Vagina (tissue), 2 donors: ENCODE measurements at regions not wholly inside any gene's neighbourhood (a gene's known extent, or its start where the extent isn't known, plus 50 kb on each side); places are given as distances from the start of the nearest gene placed in this dataset.

Source experiments
- DNase-seq, 2 donors: peaks; one replicate each; pipeline ENCODE4 v3.0.0-alpha.2; 2017; ENCODE audit errors: extremely low spot score in 2 of 2
- H3K27ac ChIP-seq: fragments of 200-600 bp; sonication (generic); one replicate; pipeline ENCODE4 v1.5.1; 2019
- H3K27me3 ChIP-seq: fragments of 200-600 bp; sonication (generic); one replicate; pipeline ENCODE4 v1.5.1; 2019
- H3K36me3 ChIP-seq, 2 donors: fragments of 200-600 bp; sonication (generic); one replicate each; pipeline ENCODE4 v1.5.1; 2017 to 2019
- H3K4me1 ChIP-seq: fragments of 200-600 bp; sonication (generic); one replicate; pipeline ENCODE4 v1.5.1; 2019
- H3K4me3 ChIP-seq, 2 donors: fragments of 200-600 bp; sonication (generic); 1 replicate in 1 of 2; 2 replicates in 1 of 2; pipeline ENCODE4 v1.5.1; 2016 to 2019
- H3K9me3 ChIP-seq: fragments of 200-600 bp; sonication (generic); one replicate; pipeline ENCODE4 v1.5.1; 2019
- POLR2A ChIP-seq, 2 donors: fragments of 450-650 bp; IDR thresholded peaks; one replicate each; pipeline ENCODE4 v1.6.1; 2017; ENCODE audit warnings: antibody characterized with exemption in 2 of 2, mild to moderate bottlenecking in 2 of 2, moderate library complexity in 2 of 2
- POLR2AphosphoS5 ChIP-seq, 2 donors: sonication (generic); formaldehyde crosslinking; IDR thresholded peaks; one replicate each; pipeline ENCODE4 v1.9.0; 2017; ENCODE audit warnings: antibody characterized with exemption in 2 of 2, mild to moderate bottlenecking in 2 of 2, low read depth in 1 of 2; ENCODE audit not compliant: insufficient read depth in 1 of 2
- intact Hi-C: fragments of 100-400 bp; cut with DNase I; formaldehyde crosslinking; loops from one replicate; pipeline ENCODE4 v1.15.1; 2023
- TF ChIP-seq, protein P1 (sequence below), 3 experiments: fragments of 450-650 bp in 2 of 3; fragments of 200-600 bp in 1 of 3; sonication (generic) in 1 of 3; IDR thresholded peaks; one replicate each; pipeline ENCODE4 v1.5.1; 2017 to 2019; ENCODE audit warnings: antibody characterized with exemption in 3 of 3, mild to moderate bottlenecking in 2 of 3, moderate library complexity in 2 of 3

DNA sequence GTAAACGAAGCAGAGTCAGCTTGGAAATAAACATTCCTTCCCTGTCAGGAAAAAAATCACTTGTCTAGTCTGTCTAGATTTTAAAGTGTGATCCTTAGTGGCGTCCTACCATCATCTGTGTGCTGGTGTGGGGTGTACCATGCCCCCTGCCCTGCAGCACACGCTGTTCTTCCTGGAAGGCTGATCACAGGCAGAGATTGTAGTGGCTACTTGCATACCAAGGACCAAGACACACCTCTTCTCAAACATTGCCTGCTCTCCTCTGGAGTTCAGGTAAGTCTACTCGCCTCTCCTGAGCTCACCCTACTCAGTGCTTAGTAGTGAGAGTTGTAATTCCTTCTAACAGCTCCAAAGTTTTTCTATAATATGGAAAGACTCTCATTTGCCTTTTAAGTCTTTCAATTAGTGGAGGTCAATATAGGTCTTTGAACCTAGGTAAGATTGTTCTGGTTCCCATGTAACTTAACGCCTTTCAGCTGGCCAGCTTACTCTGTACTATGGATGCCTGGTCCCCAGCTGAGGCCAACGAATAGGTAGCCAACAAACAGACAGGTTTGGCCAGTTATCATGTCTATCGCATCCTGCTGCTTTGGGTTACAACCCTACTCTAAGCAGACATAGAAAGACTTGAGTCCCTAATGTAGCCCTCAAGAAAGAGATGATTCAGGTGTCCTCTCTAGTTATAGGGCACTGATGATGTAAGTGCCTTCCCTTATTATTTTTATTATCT is 55.4 kb downstream of the XCL1 start:
- Histone ChIP-seq H3K4me1 (no peaks in the 10 kb centered on the region), H3K9me3 (no peaks in the 10 kb centered on the region), H3K27ac (no peak overlapping the region), H3K36me3 (no peaks in the 10 kb centered on the region), H3K4me3 (no peak overlapping the region), H3K27me3 (no peaks in the 10 kb centered on the region)
- intact Hi-C loops = no loop called here
- DNase-seq = no peak
- TF ChIP-seq POLR2A (IDR thresholded peaks at IDR 0.05) (no peak), POLR2AphosphoS5 (IDR thresholded peaks at IDR 0.05; ENCODE audit: insufficient read depth in 1 of 2, low read depth in 1 of 2) (no peak)
- TF ChIP-seq, protein P1, sequence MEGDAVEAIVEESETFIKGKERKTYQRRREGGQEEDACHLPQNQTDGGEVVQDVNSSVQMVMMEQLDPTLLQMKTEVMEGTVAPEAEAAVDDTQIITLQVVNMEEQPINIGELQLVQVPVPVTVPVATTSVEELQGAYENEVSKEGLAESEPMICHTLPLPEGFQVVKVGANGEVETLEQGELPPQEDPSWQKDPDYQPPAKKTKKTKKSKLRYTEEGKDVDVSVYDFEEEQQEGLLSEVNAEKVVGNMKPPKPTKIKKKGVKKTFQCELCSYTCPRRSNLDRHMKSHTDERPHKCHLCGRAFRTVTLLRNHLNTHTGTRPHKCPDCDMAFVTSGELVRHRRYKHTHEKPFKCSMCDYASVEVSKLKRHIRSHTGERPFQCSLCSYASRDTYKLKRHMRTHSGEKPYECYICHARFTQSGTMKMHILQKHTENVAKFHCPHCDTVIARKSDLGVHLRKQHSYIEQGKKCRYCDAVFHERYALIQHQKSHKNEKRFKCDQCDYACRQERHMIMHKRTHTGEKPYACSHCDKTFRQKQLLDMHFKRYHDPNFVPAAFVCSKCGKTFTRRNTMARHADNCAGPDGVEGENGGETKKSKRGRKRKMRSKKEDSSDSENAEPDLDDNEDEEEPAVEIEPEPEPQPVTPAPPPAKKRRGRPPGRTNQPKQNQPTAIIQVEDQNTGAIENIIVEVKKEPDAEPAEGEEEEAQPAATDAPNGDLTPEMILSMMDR (IDR thresholded peaks at IDR 0.05) = no peak

GRCh38 chr1:168634951-168635532 is 58.6 kb downstream of the XCL1 start:
- no peak for DNase-seq
- H3K4me1 ChIP-seq = no peaks in the 10 kb centered on the region
- intact Hi-C loops = no loop called here
- H3K36me3 ChIP-seq = no peaks in the 10 kb centered on the region
- H3K27me3 ChIP-seq = no peaks in the 10 kb centered on the region
- H3K4me3 ChIP-seq = no peak overlapping the region
- no peak overlapping the region for H3K27ac ChIP-seq
- no peaks in the 10 kb centered on the region for H3K9me3 ChIP-seq
- no peak for TF ChIP-seq POLR2A (IDR thresholded peaks at IDR 0.05)
- TF ChIP-seq, protein P1 (IDR thresholded peaks at IDR 0.05) = no peak
- no peak for TF ChIP-seq POLR2AphosphoS5 (IDR thresholded peaks at IDR 0.05; ENCODE audit: insufficient read depth in 1 of 2, low read depth in 1 of 2)

DNA sequence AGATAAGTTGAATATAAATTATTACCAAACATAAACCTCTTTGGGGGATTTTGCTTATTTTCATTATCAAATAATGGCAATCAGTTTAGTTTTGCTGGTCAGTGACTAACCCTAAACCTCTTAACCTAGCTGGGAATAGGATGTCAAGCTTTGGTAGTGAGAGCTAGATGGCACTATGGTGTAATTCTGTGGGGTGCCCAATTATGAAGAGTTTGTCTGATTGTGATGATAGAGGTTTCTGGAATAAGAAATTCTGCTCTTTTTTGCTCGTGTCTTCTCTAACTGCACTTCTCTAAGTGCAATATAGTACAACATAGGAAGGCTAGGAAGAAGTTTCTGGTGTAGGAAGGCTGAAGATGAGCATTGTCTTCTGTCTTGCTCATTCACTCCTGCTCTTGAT is 59.8 kb downstream of the XCL1 start:
- intact Hi-C loops = no loop called here
- no peak for DNase-seq
- Histone ChIP-seq H3K4me1 (no peaks in the 10 kb centered on the region), H3K9me3 (no peaks in the 10 kb centered on the region), H3K4me3 (no peak overlapping the region), H3K27ac (peak overlapping the region; percentile 5), H3K27me3 (no peaks in the 10 kb centered on the region), H3K36me3 (no peaks in the 10 kb centered on the region)
- TF ChIP-seq, protein P1 (IDR thresholded peaks at IDR 0.05) = no peak
- no peak for TF ChIP-seq POLR2AphosphoS5 (IDR thresholded peaks at IDR 0.05; ENCODE audit: insufficient read depth in 1 of 2, low read depth in 1 of 2)
- TF ChIP-seq POLR2A (IDR thresholded peaks at IDR 0.05) = no peak

DNA sequence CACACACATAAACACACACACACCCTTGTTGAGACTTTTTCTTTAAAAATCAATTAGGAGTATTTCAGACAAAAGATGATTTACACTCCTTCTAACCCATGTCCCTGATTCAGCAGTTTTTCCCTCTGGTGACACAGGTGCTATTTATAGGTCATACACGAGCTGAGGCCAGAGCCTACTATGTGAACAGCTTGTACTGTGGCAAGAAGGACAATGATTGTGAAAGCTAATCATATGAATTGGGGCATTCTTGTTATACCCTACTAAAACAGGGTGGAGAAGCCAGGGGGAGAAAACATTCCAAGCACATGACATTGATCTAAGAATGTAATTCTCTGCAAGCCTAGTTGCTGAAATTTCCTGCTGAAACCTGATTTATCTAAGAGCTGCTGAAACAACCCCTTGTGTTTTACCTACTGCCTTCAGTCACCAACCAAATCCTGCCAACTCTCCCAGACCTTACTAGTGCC is 60.3 kb downstream of the XCL1 start:
- Histone ChIP-seq H3K36me3 (no peaks in the 10 kb centered on the region), H3K4me1 (no peaks in the 10 kb centered on the region), H3K9me3 (no peaks in the 10 kb centered on the region), H3K27me3 (no peaks in the 10 kb centered on the region), H3K27ac (no peak overlapping the region), H3K4me3 (no peak overlapping the region)
- no peak for TF ChIP-seq POLR2A (IDR thresholded peaks at IDR 0.05)
- TF ChIP-seq, protein P1 (IDR thresholded peaks at IDR 0.05) = no peak
- no peak for TF ChIP-seq POLR2AphosphoS5 (IDR thresholded peaks at IDR 0.05; ENCODE audit: insufficient read depth in 1 of 2, low read depth in 1 of 2)
- intact Hi-C loops = no loop called here
- DNase-seq = no peak
